Esophagus muscularis mucosa (tissue), 4 donors: ENCODE measurements at regions not wholly inside any gene's neighbourhood (a gene's known extent, or its start where the extent isn't known, plus 50 kb on each side); places are given as distances from the start of the nearest gene placed in this dataset.
A peak's percentile ranks its signal among the peaks of the same experiment; 100 is the strongest.

Experiments used
- DNase-seq: peaks from one replicate; pipeline ENCODE4 v3.0.0-alpha.2; 2017; ENCODE audit errors: extremely low spot score
- H3K27ac ChIP-seq, 4 donors: fragments of 200-600 bp; sonication (generic); replicated peaks in 1 of 4; 1 replicate in 3 of 4; 2 replicates in 1 of 4; pipeline ENCODE4 v1.5.1; 2016 to 2019; ENCODE audit warnings: mild to moderate bottlenecking in 1 of 4
- H3K27me3 ChIP-seq, 4 donors: fragments of 200-600 bp; sonication (generic); one replicate each; pipeline versions ENCODE4 v1.5.1 to v1.6.0; 2016 to 2019
- H3K36me3 ChIP-seq, 4 donors: fragments of 200-600 bp; sonication (generic); one replicate each; pipeline ENCODE4 v1.5.1; 2016 to 2019
- H3K4me1 ChIP-seq, 4 donors: fragments of 200-600 bp; sonication (generic); one replicate each; pipeline ENCODE4 v1.5.1; 2016 to 2019
- H3K4me3 ChIP-seq, 4 donors: fragments of 200-600 bp; sonication (generic); 1 replicate in 2 of 4; 2 replicates in 2 of 4; pipeline ENCODE4 v1.5.1; 2016 to 2019; ENCODE audit warnings: mild to moderate bottlenecking in 4 of 4, moderate library complexity in 1 of 4
- H3K9me3 ChIP-seq, 4 donors: fragments of 200-600 bp; sonication (generic); 1 replicate in 3 of 4; 2 replicates in 1 of 4; pipeline ENCODE4 v1.5.1; 2016 to 2019
- CTCF ChIP-seq, 3 experiments: fragments of 200-600 bp in 2 of 3; fragments of 450-650 bp in 1 of 3; sonication (generic) in 2 of 3; IDR thresholded peaks; one replicate each; pipeline ENCODE4 v1.5.1; 2017 to 2019; ENCODE audit warnings: antibody characterized with exemption in 3 of 3, mild to moderate bottlenecking in 2 of 3, moderate library complexity in 1 of 3
- EP300 ChIP-seq: sonication (generic); formaldehyde crosslinking; IDR thresholded peaks from one replicate; pipeline ENCODE4 v1.6.1; 2017; ENCODE audit warnings: antibody characterized with exemption
- POLR2A ChIP-seq: fragments of 450-650 bp; IDR thresholded peaks from one replicate; pipeline ENCODE4 v1.6.1; 2017; ENCODE audit warnings: antibody characterized with exemption, moderate library complexity, mild to moderate bottlenecking, low read depth
- POLR2AphosphoS5 ChIP-seq, 2 donors: sonication (generic); formaldehyde crosslinking; IDR thresholded peaks; one replicate each; pipeline ENCODE4 v1.6.1; 2017; ENCODE audit warnings: antibody characterized with exemption in 2 of 2
- WGBS: methylation state at CpG from one replicate; pipeline ENCODE4 v1.1.5; 2018; 5-methylcytosine and 5-hydroxymethylcytosine counted together
- intact Hi-C: fragments of 100-400 bp; cut with DNase I; formaldehyde crosslinking; loops from one replicate; pipeline ENCODE4 v1.15.1; 2023

DNA sequence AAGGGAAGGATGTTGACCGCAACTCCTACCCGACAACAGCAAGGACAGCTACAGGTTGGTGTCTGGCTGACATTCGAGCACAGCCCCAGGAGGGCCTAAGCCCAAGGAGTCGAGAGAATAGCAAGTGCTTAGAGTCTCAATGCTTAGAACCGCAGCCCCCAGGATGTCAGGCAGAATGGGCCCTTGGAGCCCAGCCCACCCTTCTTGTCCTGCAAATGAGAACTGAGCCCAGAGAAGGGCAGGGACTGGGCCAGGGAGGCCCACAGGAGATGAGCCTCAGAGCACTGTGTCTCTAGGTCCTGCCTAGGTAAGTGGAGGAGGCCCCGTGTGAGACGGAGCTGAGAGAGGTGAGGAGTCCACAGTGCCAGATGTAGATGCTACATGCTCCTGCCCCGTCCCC is 173.3 kb upstream of the ZMIZ1 start:
- H3K27me3 ChIP-seq, result no peaks in the 10 kb centered on the region
- WGBS, result 94% methylated on average over 8 of the region's 8 CpGs
- H3K4me3 ChIP-seq, result no peak overlapping the region
- H3K9me3 ChIP-seq, result no peaks in the 10 kb centered on the region
- peaks cover 0 to 7% (median 4%) of the 10 kb centered on the region in 4 donors for H3K4me1 ChIP-seq
- peak; percentile 70 for DNase-seq
- no peaks in the 10 kb centered on the region for H3K36me3 ChIP-seq
- intact Hi-C loops, result no loop called here
- no peak overlapping the region for H3K27ac ChIP-seq
- TF ChIP-seq EP300 (no peak), CTCF (IDR thresholded peaks at IDR 0.05) (no peak), POLR2A (no peak), POLR2AphosphoS5 (IDR thresholded peaks at IDR 0.05) (no peak)

GRCh38 chr10:78896159-78896928 is 172.4 kb upstream of the ZMIZ1 start:
- no peak for TF ChIP-seq CTCF (IDR thresholded peaks at IDR 0.05)
- TF ChIP-seq POLR2AphosphoS5 (IDR thresholded peaks at IDR 0.05), result no peak
- TF ChIP-seq POLR2A, result no peak
- TF ChIP-seq EP300, result no peak
- WGBS, result 89% methylated on average over 12 of the region's 12 CpGs
- intact Hi-C loops, result no loop called here
- H3K4me3 ChIP-seq, result no peak overlapping the region
- no peaks in the 10 kb centered on the region for H3K36me3 ChIP-seq
- H3K9me3 ChIP-seq, result no peaks in the 10 kb centered on the region
- H3K4me1 ChIP-seq, result peaks cover 0 to 10% (median 5%) of the 10 kb centered on the region in 4 donors
- peak; percentile 86 for DNase-seq
- no peaks in the 10 kb centered on the region for H3K27me3 ChIP-seq
- H3K27ac ChIP-seq, result no peak overlapping the region

- Histone ChIP-seq H3K27ac (no peak overlapping the region), H3K9me3 (no peaks in the 10 kb centered on the region), H3K36me3 (no peaks in the 10 kb centered on the region), H3K4me1 (peaks cover 0 to 10% (median 5%) of the 10 kb centered on the region in 4 donors), H3K27me3 (no peaks in the 10 kb centered on the region), H3K4me3 (no peak overlapping the region)
- 90% methylated on average over 13 of the region's 13 CpGs for WGBS
- TF ChIP-seq POLR2A (no peak), CTCF (IDR thresholded peaks at IDR 0.05) (no peak)
- DNase-seq, result peak; percentile 75
- intact Hi-C loops, result no loop called here
Observed at GRCh38 chr10:78898341-78899097, 170.2 kb upstream of the ZMIZ1 start.

DNA sequence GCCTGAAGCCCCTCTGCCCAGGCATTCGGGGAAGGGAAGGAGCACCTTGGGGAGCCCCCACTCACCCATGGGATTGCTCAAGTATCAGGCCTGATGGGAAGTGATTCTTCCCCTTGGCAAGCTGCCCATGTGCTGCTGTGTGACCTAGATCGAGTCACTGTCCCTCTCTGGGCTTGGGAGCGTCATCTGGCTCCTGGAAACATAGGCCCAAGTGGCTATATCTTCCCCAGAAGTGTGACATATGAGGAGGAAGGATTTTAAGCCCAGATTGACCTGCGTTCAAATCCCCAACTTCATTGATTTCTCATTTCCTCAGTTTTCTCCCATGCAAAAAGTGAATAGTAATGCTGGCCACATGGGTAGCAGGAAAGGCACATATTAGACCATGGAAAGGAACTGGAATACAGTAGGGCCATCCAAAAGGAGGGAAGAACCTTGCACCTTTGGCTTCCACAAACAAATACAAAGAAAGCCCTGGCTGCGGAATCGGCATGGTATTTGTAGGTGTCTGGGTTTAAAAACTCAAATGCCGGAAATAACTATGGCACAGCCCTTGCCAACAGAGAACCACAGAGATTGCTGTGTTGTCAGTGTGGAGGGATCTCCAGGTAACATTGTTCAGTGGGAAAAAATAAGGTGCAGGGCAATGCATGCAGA is 169.5 kb upstream of the ZMIZ1 start:
- peak; percentile 88 for DNase-seq
- Histone ChIP-seq H3K27ac (no peak overlapping the region), H3K4me1 (peaks cover 0 to 10% (median 5%) of the 10 kb centered on the region in 4 donors), H3K9me3 (no peaks in the 10 kb centered on the region), H3K27me3 (no peaks in the 10 kb centered on the region), H3K36me3 (no peaks in the 10 kb centered on the region), H3K4me3 (no peak overlapping the region)
- no peak for TF ChIP-seq CTCF (IDR thresholded peaks at IDR 0.05)
- intact Hi-C loops, result no loop called here
- 82% methylated on average over 7 of the region's 7 CpGs for WGBS
